HG03060 (cell line): ENCODE measurements at regions not wholly inside any gene's neighbourhood (a gene's known extent, or its start where the extent isn't known, plus 50 kb on each side); places are given as distances from the start of the nearest gene placed in this dataset.

Experiments used
- ATAC-seq: cut with Tn5 transposase; IDR thresholded peaks from one replicate; pipeline ENCODE4 v1.9.1; 2021; ENCODE audit warnings: low read depth, moderate number of reproducible peaks; ENCODE audit not compliant: unreplicated experiment

- no peak for ATAC-seq
Measured at GRCh38 chr3:24899901-24900603, 405.4 kb upstream of the THRB start.

GRCh38 chr3:24905266-24905665 lies 410.6 kb upstream of the THRB start:
- ATAC-seq = no peak

GRCh38 chr3:24907106-24907505 lies 412.5 kb upstream of the THRB start:
- ATAC-seq = no peak

DNA sequence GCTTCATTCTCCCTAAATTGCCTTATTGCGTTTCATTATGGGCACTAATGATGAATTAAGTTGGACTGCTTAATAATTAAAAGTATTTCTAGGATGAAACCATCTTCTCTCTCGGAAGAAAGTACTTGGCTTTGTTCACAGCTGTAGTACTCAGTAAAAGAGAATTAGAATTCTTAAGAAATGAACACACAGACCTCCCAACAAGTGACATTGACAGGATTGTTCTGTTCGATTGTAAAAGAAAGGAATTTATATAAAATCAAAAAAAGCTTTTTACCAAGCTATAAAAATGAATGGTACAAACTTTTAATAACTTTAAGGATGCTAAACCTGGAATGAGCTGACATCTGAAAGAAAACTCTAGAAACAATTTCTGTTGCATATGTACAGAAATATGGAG lies 416.4 kb upstream of the THRB start:
- ATAC-seq = no peak

GRCh38 chr3:24915639-24916038 lies 421.0 kb upstream of the THRB start:
- ATAC-seq = no peak

- ATAC-seq = no peak
Measured at GRCh38 chr3:24917908-24918307, 423.3 kb upstream of the THRB start.

DNA sequence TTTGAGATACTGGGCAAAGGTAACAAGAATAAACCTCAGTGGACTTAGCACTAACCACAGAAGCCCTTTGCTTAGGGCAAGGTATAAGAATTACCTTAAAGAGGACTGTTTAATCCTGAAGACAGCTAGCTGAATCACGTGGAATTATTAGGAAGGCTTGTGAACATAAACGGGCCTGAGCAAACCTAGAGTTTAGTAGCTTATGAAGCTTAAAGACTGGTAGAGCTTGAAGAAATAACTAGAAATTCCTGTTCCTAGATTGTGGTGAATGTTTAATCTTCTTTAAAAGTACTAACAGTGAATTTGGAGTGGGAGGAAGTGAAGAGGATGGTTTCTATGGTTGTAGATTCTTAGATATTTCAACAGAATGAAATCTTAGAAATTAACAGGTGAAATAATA lies 428.9 kb upstream of the THRB start:
- no peak for ATAC-seq

DNA sequence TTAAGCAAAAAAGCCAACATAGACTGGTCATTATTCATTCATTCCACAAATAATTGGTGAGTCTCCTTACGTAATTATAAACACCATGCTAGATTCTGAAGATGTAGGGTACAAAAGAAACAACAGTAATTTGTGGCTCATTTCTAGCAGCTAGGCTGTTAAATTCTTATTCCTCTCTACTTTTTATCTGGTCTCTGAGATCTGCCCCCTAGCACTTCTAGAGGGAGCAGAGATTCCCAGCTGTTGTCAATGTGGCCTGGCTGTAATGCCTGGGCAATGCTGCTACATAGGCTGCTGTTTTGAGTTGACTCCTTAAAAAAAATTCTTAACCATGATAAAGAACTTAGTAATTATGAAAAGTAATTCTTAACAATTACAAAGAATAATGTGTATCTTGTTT lies 434.9 kb upstream of the THRB start:
- no peak for ATAC-seq

GRCh38 chr3:24933401-24933800 lies 438.8 kb upstream of the THRB start:
- no peak for ATAC-seq

DNA sequence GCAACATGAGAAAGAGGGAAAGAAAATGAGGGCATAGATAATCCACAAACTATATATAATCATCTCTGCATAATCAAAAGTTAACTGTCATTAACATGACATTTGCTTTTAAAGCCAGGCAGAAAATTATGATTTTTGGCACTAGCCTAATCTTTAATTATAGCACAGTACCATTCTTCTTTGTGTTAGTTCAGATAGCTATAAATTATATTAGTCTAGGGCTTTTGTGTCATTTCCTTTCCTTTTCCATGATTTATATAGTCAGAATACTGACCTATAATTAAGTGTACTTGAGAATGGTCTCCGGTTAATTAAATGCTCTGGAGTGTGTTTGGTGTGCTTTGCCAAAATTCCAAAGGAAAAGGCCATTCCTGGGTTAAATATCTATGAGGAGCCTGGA lies 441.9 kb upstream of the THRB start:
- ATAC-seq = no peak

DNA sequence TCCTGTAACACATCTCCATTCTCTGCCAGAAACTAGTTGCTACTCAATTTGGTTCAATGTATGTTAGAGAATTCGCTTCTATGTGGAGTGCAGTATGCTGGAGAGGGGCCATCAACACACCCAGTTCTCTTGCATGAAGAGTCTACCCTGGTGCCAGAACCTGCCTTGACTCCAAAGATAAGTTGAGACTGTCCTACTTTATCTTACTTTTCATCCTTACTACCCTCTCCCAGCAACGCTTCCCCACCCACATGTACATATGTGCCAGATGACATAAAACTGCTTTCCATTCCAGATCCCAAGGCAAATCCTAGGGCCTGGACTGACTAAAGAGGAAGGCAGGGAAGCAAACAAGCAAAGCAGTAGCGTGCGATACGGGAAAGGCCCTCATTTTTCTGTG lies 442.6 kb upstream of the THRB start:
- no peak for ATAC-seq

GRCh38 chr3:24937780-24938179 lies 443.1 kb upstream of the THRB start:
- ATAC-seq = no peak

DNA sequence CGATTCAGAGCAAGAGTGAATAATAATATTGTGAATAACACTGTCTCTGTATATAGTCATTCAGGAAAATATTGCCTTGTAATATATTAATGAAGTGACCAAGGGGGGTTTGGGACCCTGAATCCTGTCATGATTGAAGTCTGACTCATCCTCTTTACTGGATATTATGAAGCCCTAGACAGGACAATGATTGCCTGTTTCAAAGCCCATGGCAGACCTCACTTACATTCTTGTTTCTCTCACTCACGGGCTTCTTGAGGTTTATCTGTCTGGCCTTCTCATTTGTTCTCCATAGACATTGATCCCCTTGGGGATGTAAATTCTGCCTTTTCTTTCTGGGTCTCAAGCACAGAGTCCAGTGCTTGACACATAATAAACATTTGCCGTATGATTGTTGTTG lies 449.3 kb upstream of the THRB start:
- ATAC-seq = no peak

DNA sequence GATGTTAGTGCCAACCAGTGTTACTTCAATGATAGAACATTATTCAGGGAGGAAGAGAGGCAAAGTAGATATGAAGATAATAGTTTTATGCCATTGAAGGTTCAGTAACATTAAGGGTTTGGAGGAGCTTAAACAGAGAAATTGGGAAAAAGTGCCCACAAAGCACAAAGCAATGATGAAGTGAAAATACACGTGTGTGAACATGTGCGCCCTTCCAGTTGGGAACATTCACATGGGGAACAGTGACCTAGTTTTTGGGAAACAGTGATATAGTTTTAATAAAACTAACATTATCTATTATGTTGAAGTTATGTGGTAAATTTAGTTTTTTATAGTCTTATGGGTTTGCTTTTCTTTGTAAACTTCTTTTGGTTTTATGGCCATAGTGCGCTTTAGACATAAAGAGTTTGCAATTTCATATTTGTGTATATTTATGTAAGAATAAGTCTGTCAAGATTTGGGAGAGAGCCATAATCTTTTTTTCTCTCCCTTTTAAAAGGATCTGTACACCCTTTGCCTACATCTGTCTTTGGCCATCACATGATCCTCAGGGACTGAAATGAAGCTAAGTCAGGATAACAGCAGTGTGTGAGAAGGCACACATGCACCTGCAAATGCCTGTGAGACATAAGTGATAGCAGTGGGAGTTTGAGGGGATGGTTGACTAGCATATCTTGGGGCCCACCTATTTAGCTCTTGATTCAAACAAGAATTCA lies 450.3 kb upstream of the THRB start:
- no peak for ATAC-seq

DNA sequence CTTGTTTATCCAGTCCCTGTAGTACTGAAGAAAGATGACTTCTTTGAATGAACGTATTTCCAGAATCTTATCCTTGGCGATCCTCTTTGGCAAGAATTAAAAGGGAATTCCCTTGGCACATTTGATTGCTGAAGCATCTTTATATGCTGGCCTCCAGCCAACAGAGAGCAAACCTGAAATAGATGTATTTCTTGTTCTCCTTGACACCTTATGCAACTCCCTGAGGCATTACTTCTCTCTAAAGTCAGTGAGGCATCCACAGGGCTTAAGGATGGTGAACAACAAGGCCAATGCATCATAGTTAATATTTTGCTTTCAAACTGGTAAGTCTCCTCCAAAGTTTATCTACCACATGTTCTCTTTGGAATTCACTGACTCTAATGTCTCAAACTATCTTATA lies 450.9 kb upstream of the THRB start:
- ATAC-seq = no peak

DNA sequence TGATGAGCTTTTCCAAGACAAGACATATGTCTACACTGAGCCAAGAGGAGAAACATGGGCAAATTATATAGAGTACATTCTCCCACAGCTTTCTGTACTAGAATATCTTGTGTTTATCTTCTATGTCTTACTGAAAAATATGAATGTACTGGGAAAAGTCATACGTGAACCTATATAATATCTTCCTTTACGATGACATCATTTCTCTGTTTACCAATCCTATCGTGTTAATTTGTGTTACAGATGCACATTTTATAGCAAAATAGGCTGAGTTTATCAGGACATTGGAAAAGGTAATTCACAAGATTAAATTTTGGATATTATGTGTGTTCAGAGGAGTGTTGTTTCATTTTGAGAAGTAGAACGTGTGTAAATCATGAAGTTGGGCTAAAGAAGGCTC lies 452.5 kb upstream of the THRB start:
- ATAC-seq = no peak

GRCh38 chr3:24951180-24951579 lies 456.5 kb upstream of the THRB start:
- ATAC-seq = no peak

DNA sequence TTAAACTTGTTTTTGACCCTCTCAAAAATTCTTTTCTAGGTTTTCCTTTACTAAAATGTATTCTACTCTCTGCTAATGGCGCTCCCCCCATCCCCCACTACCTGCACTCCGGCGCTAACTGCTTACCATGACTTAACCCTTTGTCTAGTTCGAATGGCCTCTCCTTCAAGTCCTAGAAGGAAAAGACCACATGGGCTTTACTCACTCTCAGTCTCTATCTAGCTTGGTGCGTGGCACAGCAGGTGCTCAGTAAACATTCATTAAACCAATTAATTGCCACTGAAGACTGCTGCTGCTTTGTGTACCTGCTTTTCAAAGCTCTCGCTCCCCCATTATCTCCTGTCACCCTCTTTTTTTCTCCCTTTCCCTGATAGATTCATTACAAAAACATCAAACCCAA lies 457.7 kb upstream of the THRB start:
- ATAC-seq = no peak

- ATAC-seq = no peak
Measured at GRCh38 chr3:24953060-24953771, 458.6 kb upstream of the THRB start.

- no peak for ATAC-seq
Measured at GRCh38 chr3:24956613-24957012, 462.0 kb upstream of the THRB start.

GRCh38 chr3:24958271-24958670 lies 463.6 kb upstream of the THRB start:
- no peak for ATAC-seq
